Liver (tissue), 3 donors: ENCODE measurements at regions not wholly inside any gene's neighbourhood (a gene's known extent, or its start where the extent isn't known, plus 50 kb on each side); places are given as distances from the start of the nearest gene placed in this dataset.

Experiments used
- FOXA1 ChIP-seq: IDR thresholded peaks from 2 replicates; pipeline ENCODE4 v1.6.1; 2016; ENCODE audit warnings: antibody characterized with exemption
- JUND ChIP-seq, 2 donors: IDR thresholded peaks; 2 replicates each; pipeline ENCODE4 v1.6.1; 2016; ENCODE audit warnings: antibody characterized with exemption in 2 of 2
- NR2F2 ChIP-seq: IDR thresholded peaks from 2 replicates; pipeline ENCODE4 v1.6.1; 2016; ENCODE audit warnings: antibody characterized with exemption
- RAD21 ChIP-seq, 2 donors: IDR thresholded peaks; 2 replicates each; pipeline ENCODE4 v1.6.1; 2016; ENCODE audit warnings: antibody characterized with exemption in 2 of 2, mild to moderate bottlenecking in 2 of 2
- SP1 ChIP-seq: IDR thresholded peaks from 2 replicates; pipeline ENCODE4 v1.6.1; 2018; ENCODE audit warnings: antibody characterized with exemption, mild to moderate bottlenecking
- TAF1 ChIP-seq: conservative IDR thresholded peaks from 2 replicates; pipeline ENCODE4 v1.6.1; 2016; ENCODE audit warnings: antibody characterized with exemption, mild to moderate bottlenecking
- YY1 ChIP-seq: IDR thresholded peaks from 2 replicates; pipeline ENCODE4 v1.6.1; 2016; ENCODE audit warnings: antibody characterized with exemption, mild to moderate bottlenecking
- TF ChIP-seq, protein P1 (sequence below): fragments of 150-350 bp; IDR thresholded peaks from 2 replicates; pipeline ENCODE4 v1.5.1; 2017; ENCODE audit warnings: improper control_type of control experiment, low read depth, low read length; ENCODE audit not compliant: missing input control
- TF ChIP-seq, protein P2 (sequence below): IDR thresholded peaks from 2 replicates; pipeline ENCODE4 v1.6.1; 2016; ENCODE audit warnings: antibody characterized with exemption
- TF ChIP-seq, protein P3 (sequence below): IDR thresholded peaks from 2 replicates; pipeline ENCODE4 v1.6.1; 2016; ENCODE audit warnings: antibody characterized with exemption, mild to moderate bottlenecking
- donor health status: healthy.
- donor health status: healthy.

DNA sequence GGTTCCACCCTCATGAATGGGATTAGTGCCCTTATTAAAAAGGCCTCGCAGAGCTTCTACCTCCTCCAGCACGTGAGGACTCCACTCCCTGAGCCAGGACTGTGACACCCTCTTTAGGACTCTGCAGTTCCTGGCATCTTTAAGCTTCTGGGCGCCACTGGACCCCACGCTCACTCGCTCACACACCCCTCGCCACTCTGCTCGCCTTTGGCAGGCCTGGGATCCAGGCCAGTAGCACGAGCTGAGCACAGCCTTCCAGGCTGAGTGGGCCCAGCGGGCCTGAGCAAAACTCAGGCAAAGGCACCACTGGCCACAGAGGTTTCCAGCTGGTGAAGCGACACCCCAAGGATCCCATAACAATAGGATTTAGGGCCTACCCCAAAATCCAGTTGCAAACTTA, 107.9 kb upstream of the GPC1 start:
- TF ChIP-seq, protein P1, sequence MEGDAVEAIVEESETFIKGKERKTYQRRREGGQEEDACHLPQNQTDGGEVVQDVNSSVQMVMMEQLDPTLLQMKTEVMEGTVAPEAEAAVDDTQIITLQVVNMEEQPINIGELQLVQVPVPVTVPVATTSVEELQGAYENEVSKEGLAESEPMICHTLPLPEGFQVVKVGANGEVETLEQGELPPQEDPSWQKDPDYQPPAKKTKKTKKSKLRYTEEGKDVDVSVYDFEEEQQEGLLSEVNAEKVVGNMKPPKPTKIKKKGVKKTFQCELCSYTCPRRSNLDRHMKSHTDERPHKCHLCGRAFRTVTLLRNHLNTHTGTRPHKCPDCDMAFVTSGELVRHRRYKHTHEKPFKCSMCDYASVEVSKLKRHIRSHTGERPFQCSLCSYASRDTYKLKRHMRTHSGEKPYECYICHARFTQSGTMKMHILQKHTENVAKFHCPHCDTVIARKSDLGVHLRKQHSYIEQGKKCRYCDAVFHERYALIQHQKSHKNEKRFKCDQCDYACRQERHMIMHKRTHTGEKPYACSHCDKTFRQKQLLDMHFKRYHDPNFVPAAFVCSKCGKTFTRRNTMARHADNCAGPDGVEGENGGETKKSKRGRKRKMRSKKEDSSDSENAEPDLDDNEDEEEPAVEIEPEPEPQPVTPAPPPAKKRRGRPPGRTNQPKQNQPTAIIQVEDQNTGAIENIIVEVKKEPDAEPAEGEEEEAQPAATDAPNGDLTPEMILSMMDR, result no peak
- no peak for TF ChIP-seq SP1
- TF ChIP-seq YY1, result no peak
- TF ChIP-seq FOXA1, result no peak
- TF ChIP-seq, protein P2, sequence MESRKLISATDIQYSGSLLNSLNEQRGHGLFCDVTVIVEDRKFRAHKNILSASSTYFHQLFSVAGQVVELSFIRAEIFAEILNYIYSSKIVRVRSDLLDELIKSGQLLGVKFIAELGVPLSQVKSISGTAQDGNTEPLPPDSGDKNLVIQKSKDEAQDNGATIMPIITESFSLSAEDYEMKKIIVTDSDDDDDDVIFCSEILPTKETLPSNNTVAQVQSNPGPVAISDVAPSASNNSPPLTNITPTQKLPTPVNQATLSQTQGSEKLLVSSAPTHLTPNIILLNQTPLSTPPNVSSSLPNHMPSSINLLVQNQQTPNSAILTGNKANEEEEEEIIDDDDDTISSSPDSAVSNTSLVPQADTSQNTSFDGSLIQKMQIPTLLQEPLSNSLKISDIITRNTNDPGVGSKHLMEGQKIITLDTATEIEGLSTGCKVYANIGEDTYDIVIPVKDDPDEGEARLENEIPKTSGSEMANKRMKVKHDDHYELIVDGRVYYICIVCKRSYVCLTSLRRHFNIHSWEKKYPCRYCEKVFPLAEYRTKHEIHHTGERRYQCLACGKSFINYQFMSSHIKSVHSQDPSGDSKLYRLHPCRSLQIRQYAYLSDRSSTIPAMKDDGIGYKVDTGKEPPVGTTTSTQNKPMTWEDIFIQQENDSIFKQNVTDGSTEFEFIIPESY, result no peak
- TF ChIP-seq, protein P3, sequence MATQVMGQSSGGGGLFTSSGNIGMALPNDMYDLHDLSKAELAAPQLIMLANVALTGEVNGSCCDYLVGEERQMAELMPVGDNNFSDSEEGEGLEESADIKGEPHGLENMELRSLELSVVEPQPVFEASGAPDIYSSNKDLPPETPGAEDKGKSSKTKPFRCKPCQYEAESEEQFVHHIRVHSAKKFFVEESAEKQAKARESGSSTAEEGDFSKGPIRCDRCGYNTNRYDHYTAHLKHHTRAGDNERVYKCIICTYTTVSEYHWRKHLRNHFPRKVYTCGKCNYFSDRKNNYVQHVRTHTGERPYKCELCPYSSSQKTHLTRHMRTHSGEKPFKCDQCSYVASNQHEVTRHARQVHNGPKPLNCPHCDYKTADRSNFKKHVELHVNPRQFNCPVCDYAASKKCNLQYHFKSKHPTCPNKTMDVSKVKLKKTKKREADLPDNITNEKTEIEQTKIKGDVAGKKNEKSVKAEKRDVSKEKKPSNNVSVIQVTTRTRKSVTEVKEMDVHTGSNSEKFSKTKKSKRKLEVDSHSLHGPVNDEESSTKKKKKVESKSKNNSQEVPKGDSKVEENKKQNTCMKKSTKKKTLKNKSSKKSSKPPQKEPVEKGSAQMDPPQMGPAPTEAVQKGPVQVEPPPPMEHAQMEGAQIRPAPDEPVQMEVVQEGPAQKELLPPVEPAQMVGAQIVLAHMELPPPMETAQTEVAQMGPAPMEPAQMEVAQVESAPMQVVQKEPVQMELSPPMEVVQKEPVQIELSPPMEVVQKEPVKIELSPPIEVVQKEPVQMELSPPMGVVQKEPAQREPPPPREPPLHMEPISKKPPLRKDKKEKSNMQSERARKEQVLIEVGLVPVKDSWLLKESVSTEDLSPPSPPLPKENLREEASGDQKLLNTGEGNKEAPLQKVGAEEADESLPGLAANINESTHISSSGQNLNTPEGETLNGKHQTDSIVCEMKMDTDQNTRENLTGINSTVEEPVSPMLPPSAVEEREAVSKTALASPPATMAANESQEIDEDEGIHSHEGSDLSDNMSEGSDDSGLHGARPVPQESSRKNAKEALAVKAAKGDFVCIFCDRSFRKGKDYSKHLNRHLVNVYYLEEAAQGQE, result no peak
- TF ChIP-seq RAD21 (IDR thresholded peaks at IDR 0.05), result no peak
- TF ChIP-seq NR2F2, result no peak
- TF ChIP-seq JUND (IDR thresholded peaks at IDR 0.05), result no peak
- no peak for TF ChIP-seq TAF1
